Upper lobe of right lung (tissue), 1 donor: ENCODE measurements at regions not wholly inside any gene's neighbourhood (a gene's known extent, or its start where the extent isn't known, plus 50 kb on each side); places are given as distances from the start of the nearest gene placed in this dataset.

Experiments used
- ATAC-seq: fragments of 200-7000 bp; cut with Tn5 transposase; one replicate; pipeline ENCODE4 v1.9.1; 2020; ENCODE audit warnings: mild to moderate bottlenecking, moderate library complexity
- DNase-seq: peaks from one replicate; pipeline ENCODE4 v3.0.0-alpha.2; 2020
- H3K27ac ChIP-seq: fragments of 200-600 bp; one replicate; pipeline ENCODE4 v1.8.0; 2022
- H3K27me3 ChIP-seq: fragments of 200-600 bp; one replicate; pipeline ENCODE4 v1.8.0; 2022; ENCODE audit warnings: mild to moderate bottlenecking
- H3K36me3 ChIP-seq: fragments of 200-600 bp; one replicate; pipeline ENCODE4 v1.8.0; 2022
- H3K4me1 ChIP-seq: fragments of 200-600 bp; one replicate; pipeline ENCODE4 v1.8.0; 2022
- H3K4me3 ChIP-seq: fragments of 200-600 bp; one replicate; pipeline ENCODE4 v1.8.0; 2022; ENCODE audit warnings: mild to moderate bottlenecking
- H3K9me3 ChIP-seq: fragments of 200-600 bp; one replicate; pipeline ENCODE4 v1.8.0; 2022
- intact Hi-C: fragments of 100-400 bp; cut with DNase I; formaldehyde crosslinking; loops from one replicate; pipeline ENCODE4 v1.11.0; 2022
- TF ChIP-seq, protein P1 (sequence below): fragments of 200-600 bp; IDR thresholded peaks from one replicate; pipeline ENCODE4 v1.8.0; 2022; ENCODE audit warnings: antibody characterized with exemption
- donor health status: DM: no; HTN: yes; CAD: no; lungs with severe emphysema.

DNA sequence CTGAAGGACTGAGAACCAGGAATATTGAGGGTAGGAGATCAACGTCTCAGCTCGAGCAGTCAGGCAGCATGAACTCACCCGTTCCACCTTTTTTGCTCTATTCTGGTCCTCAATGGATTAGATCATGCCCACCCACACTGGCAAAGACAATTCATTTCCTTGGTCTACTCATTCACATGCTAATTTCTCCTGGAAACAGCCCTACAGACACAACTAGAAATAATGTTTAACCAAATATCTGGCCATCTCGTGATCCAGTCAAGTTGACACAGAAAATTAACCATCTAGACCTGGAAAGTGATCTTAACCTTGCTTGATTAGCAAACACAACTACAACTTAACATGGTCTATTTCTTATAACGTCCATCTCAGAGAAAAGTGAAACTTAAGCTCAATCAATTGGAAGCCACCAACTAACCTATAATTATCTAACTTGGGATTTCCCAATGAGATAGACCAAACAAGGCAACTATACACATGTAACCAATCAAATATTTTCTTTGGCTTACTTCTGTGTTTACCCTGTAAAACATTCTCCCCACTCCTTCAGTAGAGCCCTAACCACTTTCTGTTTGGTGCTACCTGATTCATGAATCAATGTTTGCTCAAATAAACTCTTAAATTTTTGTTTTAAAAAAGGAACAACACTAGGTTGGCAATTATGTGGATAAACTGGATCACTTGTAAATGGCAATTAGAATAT is 69.7 kb upstream of the MAMLD1 start:
- TF ChIP-seq, protein P1, sequence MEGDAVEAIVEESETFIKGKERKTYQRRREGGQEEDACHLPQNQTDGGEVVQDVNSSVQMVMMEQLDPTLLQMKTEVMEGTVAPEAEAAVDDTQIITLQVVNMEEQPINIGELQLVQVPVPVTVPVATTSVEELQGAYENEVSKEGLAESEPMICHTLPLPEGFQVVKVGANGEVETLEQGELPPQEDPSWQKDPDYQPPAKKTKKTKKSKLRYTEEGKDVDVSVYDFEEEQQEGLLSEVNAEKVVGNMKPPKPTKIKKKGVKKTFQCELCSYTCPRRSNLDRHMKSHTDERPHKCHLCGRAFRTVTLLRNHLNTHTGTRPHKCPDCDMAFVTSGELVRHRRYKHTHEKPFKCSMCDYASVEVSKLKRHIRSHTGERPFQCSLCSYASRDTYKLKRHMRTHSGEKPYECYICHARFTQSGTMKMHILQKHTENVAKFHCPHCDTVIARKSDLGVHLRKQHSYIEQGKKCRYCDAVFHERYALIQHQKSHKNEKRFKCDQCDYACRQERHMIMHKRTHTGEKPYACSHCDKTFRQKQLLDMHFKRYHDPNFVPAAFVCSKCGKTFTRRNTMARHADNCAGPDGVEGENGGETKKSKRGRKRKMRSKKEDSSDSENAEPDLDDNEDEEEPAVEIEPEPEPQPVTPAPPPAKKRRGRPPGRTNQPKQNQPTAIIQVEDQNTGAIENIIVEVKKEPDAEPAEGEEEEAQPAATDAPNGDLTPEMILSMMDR: no peak
- Histone ChIP-seq H3K27me3 (no peaks in the 10 kb centered on the region), H3K36me3 (no peaks in the 10 kb centered on the region), H3K4me3 (no peak overlapping the region), H3K4me1 (no peaks in the 10 kb centered on the region), H3K27ac (no peak overlapping the region), H3K9me3 (no peaks in the 10 kb centered on the region)
- ATAC-seq (no peak), DNase-seq (no peak)
- intact Hi-C loops: no loop called here

DNA sequence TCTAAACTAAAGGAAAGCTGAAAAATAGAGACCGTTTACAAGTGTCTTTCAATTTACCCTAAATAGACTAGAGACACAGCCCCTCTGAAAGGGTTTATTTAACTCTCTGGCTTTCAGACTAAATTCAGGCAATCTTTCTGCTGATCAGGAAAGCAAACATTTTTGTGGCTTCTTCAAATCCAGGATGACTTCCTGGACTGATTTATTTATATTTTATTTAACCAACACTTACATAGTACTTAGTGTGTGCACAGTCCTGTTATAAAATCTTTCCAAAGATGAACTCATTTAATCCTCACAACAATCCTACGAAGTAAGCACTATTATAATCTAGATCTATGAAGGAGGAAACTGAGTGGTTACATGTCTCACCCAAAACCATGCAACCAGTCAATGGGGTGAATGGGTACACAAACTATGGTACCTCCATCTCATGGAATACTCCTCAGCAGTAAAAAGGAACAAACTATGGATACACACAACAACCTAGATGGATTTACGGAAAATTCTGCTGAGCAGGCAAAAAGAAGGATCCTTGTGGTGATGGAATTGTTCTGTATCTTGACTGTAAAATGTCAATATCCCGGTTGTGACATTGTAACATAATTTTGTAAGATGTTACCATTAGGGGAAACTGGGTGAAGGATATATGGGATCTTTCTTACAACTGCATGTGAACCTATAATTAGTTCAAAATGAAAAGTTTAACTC is 64.1 kb upstream of the MAMLD1 start:
- H3K9me3 ChIP-seq: no peaks in the 10 kb centered on the region
- TF ChIP-seq, protein P1: no peak
- ATAC-seq (no peak), DNase-seq (no peak)
- H3K27me3 ChIP-seq: no peaks in the 10 kb centered on the region
- no peaks in the 10 kb centered on the region for H3K4me1 ChIP-seq
- no peak overlapping the region for H3K27ac ChIP-seq
- intact Hi-C loops: no loop called here
- H3K4me3 ChIP-seq: no peak overlapping the region
- H3K36me3 ChIP-seq: no peaks in the 10 kb centered on the region

DNA sequence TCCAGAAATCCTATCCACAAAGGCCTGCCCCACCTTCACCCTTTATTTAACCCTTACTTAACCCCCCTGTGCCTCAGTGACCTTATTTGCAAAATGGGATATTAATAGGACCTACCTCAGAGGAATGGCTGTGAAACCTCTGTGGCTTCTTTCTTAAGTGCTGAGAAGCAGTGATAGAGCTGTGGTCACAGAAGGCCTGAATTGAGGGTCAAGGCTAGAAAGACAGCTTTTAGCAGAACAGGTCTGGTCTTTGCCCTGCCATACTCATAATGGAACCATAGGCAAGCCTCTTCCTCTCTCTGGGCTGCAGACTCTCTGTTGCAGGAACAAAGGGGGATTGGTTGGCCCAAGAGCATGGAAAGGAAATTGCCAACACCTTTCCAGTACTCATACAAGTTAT is 63.5 kb upstream of the MAMLD1 start:
- no peaks in the 10 kb centered on the region for H3K36me3 ChIP-seq
- no peaks in the 10 kb centered on the region for H3K27me3 ChIP-seq
- H3K9me3 ChIP-seq: no peaks in the 10 kb centered on the region
- intact Hi-C loops: no loop called here
- ATAC-seq: no peak
- TF ChIP-seq, protein P1: no peak
- no peaks in the 10 kb centered on the region for H3K4me1 ChIP-seq
- no peak overlapping the region for H3K27ac ChIP-seq
- DNase-seq: no peak
- no peak overlapping the region for H3K4me3 ChIP-seq

DNA sequence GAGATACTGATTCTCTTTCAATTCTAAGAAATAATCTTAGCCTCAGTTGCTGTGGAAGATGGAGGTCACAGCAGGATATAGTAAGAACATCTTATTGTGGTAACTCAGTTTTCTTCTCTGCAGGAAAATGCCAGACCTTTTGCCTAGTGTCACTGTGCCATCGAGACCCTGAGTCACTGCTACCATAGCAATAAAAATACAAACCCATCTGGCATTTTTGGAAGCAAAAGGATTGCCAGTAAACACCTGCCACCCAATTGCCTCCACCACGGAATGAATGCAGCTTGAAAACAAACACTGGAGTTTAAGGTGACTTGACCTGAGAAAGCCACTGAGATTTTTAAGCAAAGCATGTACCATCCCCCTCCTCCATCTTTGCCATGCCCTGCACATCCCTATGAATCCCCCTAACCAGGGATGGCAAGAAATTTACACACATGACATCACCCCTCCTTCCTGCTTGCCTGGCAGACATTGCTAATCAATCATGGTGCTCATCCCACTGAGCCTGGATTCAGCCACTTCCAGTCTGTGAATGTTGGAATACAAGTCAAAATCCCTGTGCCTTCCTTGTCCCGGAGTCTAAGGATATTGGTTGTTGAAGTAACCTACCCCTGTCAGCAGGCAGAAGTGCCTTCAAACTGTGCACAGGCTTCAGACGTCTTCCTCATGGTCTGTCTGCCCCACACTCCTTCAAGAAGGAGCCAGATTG is 59.6 kb upstream of the MAMLD1 start:
- H3K4me3 ChIP-seq: no peak overlapping the region
- no peaks in the 10 kb centered on the region for H3K4me1 ChIP-seq
- ATAC-seq (no peak), DNase-seq (no peak)
- H3K27me3 ChIP-seq: no peaks in the 10 kb centered on the region
- TF ChIP-seq, protein P1: no peak
- H3K9me3 ChIP-seq: no peaks in the 10 kb centered on the region
- no peak overlapping the region for H3K27ac ChIP-seq
- intact Hi-C loops: no loop called here
- no peaks in the 10 kb centered on the region for H3K36me3 ChIP-seq

DNA sequence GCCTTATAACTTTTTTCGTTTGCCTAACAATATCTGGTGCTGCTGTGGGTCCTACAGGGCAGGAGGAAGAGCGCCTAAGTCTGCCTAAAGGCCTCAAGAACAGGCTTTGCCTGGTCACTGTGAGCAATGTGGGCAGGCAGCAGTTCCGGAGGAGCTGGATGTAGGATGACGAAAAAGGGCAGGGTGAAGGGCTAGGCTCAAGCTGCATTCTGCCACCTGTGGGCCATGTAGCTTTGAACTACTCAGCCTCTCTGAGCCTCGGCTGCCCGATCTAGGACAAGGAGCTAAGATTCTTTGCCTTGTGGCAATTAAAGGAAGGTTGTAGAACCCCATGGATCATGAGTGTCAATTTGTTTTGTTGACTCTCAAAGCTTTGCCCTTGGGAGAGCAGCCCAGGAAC is 57.1 kb upstream of the MAMLD1 start:
- ATAC-seq: no peak
- H3K4me3 ChIP-seq: no peak overlapping the region

More for the DNA sequence above, 57.1 kb upstream of the MAMLD1 start:
- intact Hi-C loops: no loop called here
- Histone ChIP-seq H3K36me3 (no peaks in the 10 kb centered on the region), H3K27ac (no peak overlapping the region), H3K9me3 (no peaks in the 10 kb centered on the region), H3K27me3 (no peaks in the 10 kb centered on the region), H3K4me1 (no peaks in the 10 kb centered on the region)
- DNase-seq: no peak
- TF ChIP-seq, protein P1: no peak
